HG02623 (cell line): ENCODE measurements at regions not wholly inside any gene's neighbourhood (a gene's known extent, or its start where the extent isn't known, plus 50 kb on each side); places are given as distances from the start of the nearest gene placed in this dataset.

Experiments
- ATAC-seq: cut with Tn5 transposase; IDR thresholded peaks from one replicate; pipeline ENCODE4 v1.9.1; 2021; ENCODE audit warnings: moderate library complexity; ENCODE audit not compliant: unreplicated experiment

DNA sequence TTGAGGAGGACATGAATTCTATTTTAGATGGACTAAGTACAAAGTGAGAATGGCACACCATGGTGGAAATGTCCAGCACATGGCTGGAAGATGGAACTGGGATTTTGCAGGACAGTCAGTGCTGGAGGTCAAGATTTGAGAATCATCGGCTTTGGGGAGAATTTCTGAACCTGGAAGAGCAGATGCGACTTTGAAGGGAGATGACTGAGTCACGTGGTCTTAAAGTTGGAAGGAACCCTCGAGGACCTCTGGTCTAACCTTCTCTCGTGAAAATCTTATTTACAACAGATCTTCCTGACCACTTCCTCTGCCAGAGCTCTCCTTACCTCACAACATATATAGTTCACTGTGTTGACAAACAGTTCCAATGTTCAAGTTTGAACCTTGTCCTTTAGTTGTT is 415.4 kb downstream of the ATP23 start:
- no peak for ATAC-seq

DNA sequence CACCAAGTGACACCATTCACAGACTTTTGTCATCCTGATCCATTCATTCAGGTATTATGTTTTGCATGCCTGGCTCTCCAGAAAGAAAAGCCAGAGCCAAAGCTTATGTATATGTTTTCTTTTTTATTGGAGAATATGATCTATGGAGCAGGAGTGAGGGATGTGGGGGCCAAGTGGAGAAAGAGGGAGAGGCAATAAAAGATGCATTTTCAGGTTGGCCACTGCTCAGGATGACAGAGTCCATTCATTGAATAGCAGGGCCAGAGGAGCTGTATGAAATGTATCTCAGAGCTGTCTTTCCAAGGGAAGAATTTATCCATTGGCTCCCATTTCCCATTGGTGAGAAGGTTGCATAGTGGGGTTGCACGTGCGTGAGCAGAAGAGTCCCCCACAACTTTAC is 416.1 kb downstream of the ATP23 start:
- no peak for ATAC-seq

DNA sequence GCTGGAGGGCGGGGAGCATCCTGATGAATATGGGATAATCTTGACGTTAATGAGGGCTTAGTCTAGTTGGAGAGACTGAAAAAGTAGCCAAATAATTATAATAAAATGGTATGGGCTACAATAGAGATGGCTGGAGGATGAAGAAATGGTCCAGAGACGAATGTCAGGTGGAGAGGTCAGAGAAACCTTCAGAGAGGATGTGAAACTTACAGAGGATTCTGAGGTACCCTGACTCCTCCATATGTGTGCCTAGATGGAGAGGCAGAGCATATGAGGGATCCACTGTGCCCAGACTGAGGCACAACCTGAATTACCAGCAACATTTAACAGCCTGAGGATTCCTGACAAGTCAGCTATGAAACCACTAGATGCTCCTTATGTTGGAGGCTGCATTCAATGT is 417.0 kb downstream of the ATP23 start:
- no peak for ATAC-seq

DNA sequence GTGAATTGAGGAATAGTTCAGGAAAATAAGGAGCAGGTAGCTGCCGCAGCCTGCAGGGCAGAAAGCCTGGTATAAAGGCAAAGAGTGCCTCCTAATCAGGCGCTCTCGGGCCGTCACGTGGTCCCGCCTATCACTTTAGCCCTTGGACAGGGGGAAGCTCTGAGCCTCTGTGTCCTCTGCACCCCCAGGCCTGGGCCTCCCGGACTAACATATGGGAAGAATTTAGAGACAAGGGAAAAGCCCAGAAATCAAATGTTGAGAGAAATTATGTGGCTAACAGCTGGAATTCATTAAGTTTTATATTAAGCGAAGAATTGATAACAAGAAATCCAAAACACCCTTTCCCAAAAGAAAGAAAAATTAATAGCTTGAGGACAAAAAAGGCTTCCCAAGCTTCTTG is 417.7 kb downstream of the ATP23 start:
- ATAC-seq, result no peak

DNA sequence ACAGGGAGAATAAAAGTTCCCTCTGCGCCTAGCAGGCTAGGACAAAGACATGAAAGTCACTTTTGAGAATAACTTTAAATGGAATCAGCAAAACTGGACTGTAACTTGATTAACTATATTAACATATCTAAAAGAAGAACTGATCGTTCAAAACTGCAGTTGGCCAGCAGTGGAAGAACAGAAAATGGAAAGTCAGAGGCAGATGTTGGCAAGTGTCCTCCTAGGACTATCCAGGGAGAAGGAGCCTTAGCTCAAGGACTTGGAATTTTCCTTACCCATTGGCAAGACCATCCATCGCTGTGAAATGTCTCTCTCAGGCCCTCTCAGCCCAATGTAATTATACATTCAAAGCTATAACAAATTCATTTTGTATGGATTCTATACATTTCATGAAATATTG is 419.7 kb downstream of the ATP23 start:
- ATAC-seq, result no peak

- no peak for ATAC-seq
These were observed 422.6 kb downstream of the ATP23 start for GRCh38 chr12:58363971-58364370.

DNA sequence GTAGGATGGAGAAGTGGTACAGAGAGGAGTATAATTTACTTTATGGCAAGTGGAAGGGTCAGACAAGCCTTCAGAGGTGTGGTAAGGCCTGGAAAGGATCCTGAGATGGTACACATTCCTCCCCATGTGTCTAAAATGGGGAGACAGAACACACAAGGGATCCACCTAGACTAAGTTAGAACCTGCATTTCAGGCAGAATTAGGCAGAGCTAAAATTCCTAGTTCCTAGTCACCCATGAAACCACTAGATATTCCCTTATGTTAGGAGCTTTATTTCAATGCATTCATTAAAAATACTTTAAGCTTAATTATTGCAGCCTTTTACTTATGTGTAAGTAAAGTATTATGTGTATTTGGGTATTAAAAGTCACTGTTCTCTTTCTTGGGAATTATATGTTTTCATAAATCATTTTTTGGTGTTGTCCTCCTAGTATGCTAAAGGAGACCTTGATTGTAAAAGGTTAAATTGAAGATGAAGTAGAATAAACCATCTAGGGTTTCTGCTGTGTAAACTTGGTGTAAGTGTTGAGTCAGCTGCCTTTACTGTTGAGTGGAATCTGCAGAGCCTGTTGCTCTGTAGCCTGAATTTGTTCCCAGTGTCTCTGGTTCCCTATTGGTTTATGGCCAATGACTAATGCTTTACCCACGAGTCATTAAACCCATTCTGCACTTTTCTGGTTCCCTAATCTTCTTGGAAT is 423.2 kb downstream of the ATP23 start:
- ATAC-seq, result no peak

DNA sequence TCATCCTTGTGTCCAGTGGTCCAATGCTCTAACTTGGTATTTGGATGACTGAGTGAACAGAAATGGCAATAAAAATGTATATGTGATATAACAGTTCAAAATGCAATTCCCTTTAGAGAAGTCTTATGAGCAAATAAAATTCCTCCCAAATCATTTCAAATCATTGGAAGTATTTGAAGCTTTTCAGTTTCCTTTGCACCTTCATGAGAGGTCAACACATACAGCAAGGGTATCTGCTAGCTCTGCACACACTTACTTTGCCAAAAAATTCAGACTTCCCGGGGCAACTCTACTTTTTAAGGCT is 423.7 kb downstream of the ATP23 start:
- no peak for ATAC-seq

GRCh38 chr12:58367041-58367440 is 425.7 kb downstream of the ATP23 start:
- ATAC-seq, result no peak

- no peak for ATAC-seq
These were observed 426.6 kb downstream of the ATP23 start for GRCh38 chr12:58368001-58368400.

DNA sequence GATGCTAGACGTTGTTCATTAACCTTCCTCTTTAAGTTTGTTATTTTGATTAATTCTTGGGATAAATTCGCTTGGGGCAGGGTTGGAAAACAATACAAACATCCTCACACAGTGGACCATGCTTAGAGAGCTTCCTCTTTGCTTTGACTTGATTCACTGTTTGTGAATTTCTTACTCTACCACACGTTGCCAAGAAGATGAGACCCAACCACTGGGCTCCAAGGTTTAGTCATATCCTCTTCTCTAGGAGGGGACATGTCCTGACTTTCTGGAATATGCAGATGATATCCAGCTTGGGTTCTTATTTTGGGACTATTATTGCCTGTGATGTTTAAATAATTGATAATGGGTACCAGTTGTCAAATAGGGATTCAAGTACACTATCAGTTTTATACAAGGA is 428.2 kb downstream of the ATP23 start:
- ATAC-seq, result no peak

GRCh38 chr12:58372298-58372697 is 430.9 kb downstream of the ATP23 start:
- ATAC-seq, result peak; percentile 94

- no peak for ATAC-seq
These were observed 436.7 kb downstream of the ATP23 start for GRCh38 chr12:58378028-58378427.

GRCh38 chr12:58381546-58381945 is 440.2 kb downstream of the ATP23 start:
- ATAC-seq, result no peak

DNA sequence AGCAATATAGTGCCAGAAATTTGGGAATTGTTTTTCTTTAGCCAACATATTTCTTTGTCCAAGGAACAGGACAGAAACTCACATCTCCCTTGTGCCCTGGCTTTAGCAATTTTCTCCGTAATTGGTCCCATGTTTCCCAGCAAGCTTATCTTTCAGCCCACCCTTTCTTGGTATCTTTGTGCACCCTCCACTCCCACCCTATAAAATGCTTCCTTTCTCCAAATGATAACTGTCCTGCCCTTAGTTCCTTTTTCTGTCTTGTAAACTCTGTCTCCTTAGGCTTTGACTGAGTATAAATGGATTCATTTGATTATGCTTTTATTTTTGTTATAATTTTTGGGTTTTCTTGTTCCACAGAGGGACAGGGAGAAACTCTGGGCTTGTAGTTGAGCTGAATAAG is 442.8 kb downstream of the ATP23 start:
- no peak for ATAC-seq

- no peak for ATAC-seq
These were observed 444.8 kb downstream of the ATP23 start for GRCh38 chr12:58386136-58386535.

DNA sequence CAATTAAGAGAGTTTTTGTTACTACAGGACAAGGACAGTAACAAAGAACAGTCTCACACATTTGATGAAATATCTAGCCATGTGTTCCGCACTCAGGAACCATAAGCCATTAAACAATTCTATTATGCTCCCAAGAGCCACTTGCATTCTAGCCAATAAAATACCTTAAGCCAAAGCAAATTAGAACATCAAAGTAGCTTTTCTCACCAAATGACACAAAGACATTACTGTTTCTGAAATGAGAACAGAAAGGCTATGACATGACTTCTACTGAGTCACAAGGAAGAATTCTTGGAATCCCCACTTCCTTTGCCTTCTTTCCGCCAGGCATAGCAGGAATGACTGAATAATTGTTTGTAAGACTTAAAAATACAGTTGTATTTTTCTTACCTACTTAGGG is 445.8 kb downstream of the ATP23 start:
- no peak for ATAC-seq

DNA sequence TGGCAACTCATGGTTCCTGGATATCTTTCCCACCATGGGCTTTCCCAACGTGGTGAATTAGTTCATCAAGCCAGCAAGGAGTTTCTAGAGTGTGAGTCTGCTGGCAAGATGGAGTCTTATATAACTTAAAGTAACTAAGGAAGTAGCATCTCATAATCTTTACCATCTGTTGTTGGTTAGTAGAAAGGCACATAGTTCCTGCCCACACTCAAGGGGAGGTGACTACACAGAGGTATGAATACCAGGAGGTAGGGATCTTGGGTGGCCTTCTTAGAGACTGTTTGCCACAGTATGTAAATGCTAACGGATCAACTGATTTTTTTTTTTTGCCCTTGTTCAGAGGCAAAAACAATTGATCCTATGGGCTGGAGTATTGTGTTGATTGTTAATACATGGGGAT is 446.9 kb downstream of the ATP23 start:
- ATAC-seq, result no peak

DNA sequence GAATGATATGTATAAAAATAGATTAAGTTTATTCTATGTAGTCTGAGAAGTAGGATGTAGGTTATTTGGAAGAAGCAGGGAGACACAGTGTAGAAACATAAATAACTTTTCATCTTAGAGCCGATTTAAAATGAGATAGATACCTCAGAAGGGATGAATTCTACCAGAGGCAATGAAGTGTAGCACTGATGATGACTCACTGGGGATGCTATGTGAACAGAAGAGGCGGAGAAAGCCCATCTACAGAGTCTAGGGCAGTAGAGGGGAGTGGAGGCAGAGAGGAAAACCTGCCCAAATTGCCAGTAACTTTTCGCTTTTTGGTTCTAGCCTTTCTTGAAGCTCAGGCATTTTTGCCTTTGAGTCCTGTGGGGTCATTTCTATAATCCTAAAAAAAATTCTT is 451.8 kb downstream of the ATP23 start:
- no peak for ATAC-seq

GRCh38 chr12:58395056-58395455 is 453.7 kb downstream of the ATP23 start:
- ATAC-seq, result no peak

DNA sequence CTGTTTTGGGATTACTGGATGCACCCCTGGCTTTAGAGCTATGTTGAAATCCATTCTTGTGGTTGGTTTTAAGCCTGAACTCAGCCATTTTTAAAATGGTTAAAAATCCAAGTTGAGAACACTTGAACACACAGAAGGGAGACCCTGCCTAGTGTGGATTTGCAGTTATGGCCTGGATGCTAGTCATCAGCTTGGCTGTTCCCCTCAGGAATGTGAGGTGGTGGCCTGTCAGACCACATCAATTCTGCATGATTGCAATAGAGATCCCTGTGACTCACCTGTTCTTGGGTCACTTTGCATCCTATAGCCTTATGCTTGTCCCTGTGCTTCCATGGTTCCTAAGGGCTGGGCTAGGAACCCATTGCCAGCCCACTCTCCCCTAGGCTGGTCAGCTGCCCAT is 454.1 kb downstream of the ATP23 start:
- ATAC-seq, result no peak

DNA sequence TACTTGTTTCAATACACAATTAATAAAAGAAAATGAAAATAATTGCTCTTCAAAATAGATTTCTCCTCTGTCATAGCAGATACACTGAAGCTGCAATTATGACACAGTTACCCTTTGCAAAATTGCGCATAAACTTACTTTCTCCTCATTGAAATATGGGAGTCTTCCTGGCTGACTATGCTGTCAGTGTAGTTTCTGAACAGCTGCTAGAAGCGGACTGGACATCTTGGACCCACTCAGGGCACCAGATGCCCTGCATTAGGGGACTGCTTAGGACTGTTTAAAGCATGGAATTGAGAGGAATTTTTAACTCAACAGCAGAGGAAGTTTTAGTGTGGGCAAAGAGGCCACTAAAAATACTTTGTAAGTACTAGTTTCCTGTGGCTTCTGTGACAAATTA is 454.9 kb downstream of the ATP23 start:
- ATAC-seq, result no peak

- no peak for ATAC-seq
These were observed 464.0 kb downstream of the ATP23 start for GRCh38 chr12:58405363-58405762.

DNA sequence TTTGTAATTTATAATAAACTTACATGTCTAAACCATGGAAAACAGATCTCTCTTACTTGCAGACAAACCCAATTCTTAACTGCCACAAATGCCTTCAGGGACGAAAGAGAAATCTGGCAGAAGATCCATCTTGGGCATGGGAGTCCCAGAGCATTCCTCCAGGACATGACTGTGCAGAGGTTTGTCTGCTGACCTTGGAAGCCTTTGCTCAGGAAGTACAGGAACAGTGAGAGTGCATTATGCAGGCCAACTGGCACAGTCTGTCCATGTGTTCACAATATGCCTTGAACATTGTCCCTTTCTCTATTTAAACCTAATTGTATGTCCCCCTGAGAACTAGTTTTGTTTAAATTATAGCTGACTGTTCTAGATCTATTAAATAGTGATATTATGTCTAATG is 467.1 kb downstream of the ATP23 start:
- ATAC-seq, result no peak
